Muscle layer of duodenum (tissue), 2 donors: ENCODE measurements at regions not wholly inside any gene's neighbourhood (a gene's known extent, or its start where the extent isn't known, plus 50 kb on each side); places are given as distances from the start of the nearest gene placed in this dataset.

ENCODE experiments used
- H3K27ac ChIP-seq: one replicate; pipeline ENCODE4 v1.7.0; 2013; ENCODE audit warnings: mild to moderate bottlenecking, low read length
- H3K27me3 ChIP-seq: one replicate; pipeline ENCODE4 v1.7.0; 2013; ENCODE audit warnings: low read depth, mild to moderate bottlenecking, control low read depth, low read length
- H3K36me3 ChIP-seq, 2 donors: one replicate each; pipeline ENCODE4 v1.7.0; 2013; ENCODE audit warnings: low read length in 2 of 2, control low read depth in 1 of 2, mild to moderate bottlenecking in 1 of 2; ENCODE audit not compliant: insufficient read depth in 2 of 2, control insufficient read depth in 1 of 2
- H3K4me1 ChIP-seq, 2 donors: one replicate each; pipeline ENCODE4 v1.7.0; 2013; ENCODE audit warnings: low read length in 2 of 2, mild to moderate bottlenecking in 2 of 2, control low read depth in 1 of 2, moderate library complexity in 1 of 2; ENCODE audit not compliant: insufficient read depth in 2 of 2, control insufficient read depth in 1 of 2
- H3K4me3 ChIP-seq, 2 donors: one replicate each; pipeline ENCODE4 v1.7.0; 2013; ENCODE audit warnings: low read length in 2 of 2, low read depth in 1 of 2, mild to moderate bottlenecking in 1 of 2
- H3K9me3 ChIP-seq, 2 donors: one replicate each; pipeline ENCODE4 v1.7.0; 2013; ENCODE audit warnings: low read length in 2 of 2, control low read depth in 1 of 2, mild to moderate bottlenecking in 1 of 2; ENCODE audit not compliant: control insufficient read depth in 1 of 2
- donor health status: healthy.

- no peaks in the 10 kb centered on the region for H3K9me3 ChIP-seq
- no peaks in the 10 kb centered on the region for H3K4me1 ChIP-seq
- H3K36me3 ChIP-seq, result no peaks in the 10 kb centered on the region
- H3K4me3 ChIP-seq, result no peak overlapping the region
- H3K27me3 ChIP-seq, result no peaks in the 10 kb centered on the region
- H3K27ac ChIP-seq, result no peak overlapping the region
These were observed 75.9 kb downstream of the BMP4 start for GRCh38 chr14:53880761-53881160.

- no peaks in the 10 kb centered on the region for H3K9me3 ChIP-seq
- H3K36me3 ChIP-seq, result no peaks in the 10 kb centered on the region
- H3K27me3 ChIP-seq, result no peaks in the 10 kb centered on the region
- H3K4me1 ChIP-seq, result no peaks in the 10 kb centered on the region
- H3K27ac ChIP-seq, result no peak overlapping the region
- H3K4me3 ChIP-seq, result no peak overlapping the region
These were observed 76.9 kb downstream of the BMP4 start for GRCh38 chr14:53879747-53880146.

GRCh38 chr14:53879022-53879686 is 77.5 kb downstream of the BMP4 start:
- no peaks in the 10 kb centered on the region for H3K4me1 ChIP-seq
- H3K27ac ChIP-seq, result no peak overlapping the region
- H3K9me3 ChIP-seq, result no peaks in the 10 kb centered on the region
- H3K36me3 ChIP-seq, result no peaks in the 10 kb centered on the region
- H3K4me3 ChIP-seq, result no peak overlapping the region
- H3K27me3 ChIP-seq, result no peaks in the 10 kb centered on the region

- H3K4me1 ChIP-seq, result peaks cover 0 to 6% of the 10 kb centered on the region in 2 donors
- H3K4me3 ChIP-seq, result no peak overlapping the region
- no peak overlapping the region for H3K27ac ChIP-seq
- no peaks in the 10 kb centered on the region for H3K36me3 ChIP-seq
- no peaks in the 10 kb centered on the region for H3K9me3 ChIP-seq
- H3K27me3 ChIP-seq, result no peaks in the 10 kb centered on the region
These were observed 81.2 kb downstream of the BMP4 start for GRCh38 chr14:53875324-53875897.

GRCh38 chr14:53874704-53875103 is 81.9 kb downstream of the BMP4 start:
- Histone ChIP-seq H3K9me3 (no peaks in the 10 kb centered on the region), H3K27me3 (no peaks in the 10 kb centered on the region), H3K27ac (no peak overlapping the region), H3K4me3 (no peak overlapping the region), H3K4me1 (peaks cover 0 to 6% of the 10 kb centered on the region in 2 donors), H3K36me3 (no peaks in the 10 kb centered on the region)

- Histone ChIP-seq H3K4me1 (peaks cover 0 to 6% of the 10 kb centered on the region in 2 donors), H3K36me3 (no peaks in the 10 kb centered on the region), H3K4me3 (no peak overlapping the region), H3K27me3 (no peaks in the 10 kb centered on the region), H3K27ac (no peak overlapping the region), H3K9me3 (no peaks in the 10 kb centered on the region)
These were observed 83.9 kb downstream of the BMP4 start for GRCh38 chr14:53872681-53873089.

- Histone ChIP-seq H3K4me3 (no peak overlapping the region), H3K27ac (no peak overlapping the region)
These were observed 84.7 kb downstream of the BMP4 start for GRCh38 chr14:53871951-53872350.

GRCh38 chr14:53871011-53871410 is 85.6 kb downstream of the BMP4 start:
- peaks cover 0 to 6% of the 10 kb centered on the region in 2 donors for H3K4me1 ChIP-seq
- H3K27me3 ChIP-seq, result no peaks in the 10 kb centered on the region
- no peaks in the 10 kb centered on the region for H3K36me3 ChIP-seq
- H3K27ac ChIP-seq, result no peak overlapping the region
- H3K4me3 ChIP-seq, result no peak overlapping the region
- no peaks in the 10 kb centered on the region for H3K9me3 ChIP-seq

More at GRCh38 chr14:53871951-53872350, 84.7 kb downstream of the BMP4 start:
- Histone ChIP-seq H3K4me1 (peaks cover 0 to 6% of the 10 kb centered on the region in 2 donors), H3K27me3 (no peaks in the 10 kb centered on the region), H3K9me3 (no peaks in the 10 kb centered on the region), H3K36me3 (no peaks in the 10 kb centered on the region)

- Histone ChIP-seq H3K27ac (no peak overlapping the region), H3K4me3 (no peak overlapping the region), H3K4me1 (no peaks in the 10 kb centered on the region), H3K9me3 (no peaks in the 10 kb centered on the region), H3K36me3 (no peaks in the 10 kb centered on the region), H3K27me3 (no peaks in the 10 kb centered on the region)
These were observed 90.9 kb downstream of the BMP4 start for GRCh38 chr14:53865711-53866110.

- H3K27me3 ChIP-seq, result no peaks in the 10 kb centered on the region
- H3K4me3 ChIP-seq, result no peak overlapping the region
- H3K4me1 ChIP-seq, result no peaks in the 10 kb centered on the region
- no peaks in the 10 kb centered on the region for H3K36me3 ChIP-seq
- H3K9me3 ChIP-seq, result no peaks in the 10 kb centered on the region
- no peak overlapping the region for H3K27ac ChIP-seq
These were observed 94.8 kb downstream of the BMP4 start for GRCh38 chr14:53861781-53862180.

- Histone ChIP-seq H3K9me3 (no peaks in the 10 kb centered on the region), H3K4me3 (no peak overlapping the region), H3K27ac (no peak overlapping the region), H3K27me3 (no peaks in the 10 kb centered on the region), H3K36me3 (no peaks in the 10 kb centered on the region), H3K4me1 (no peaks in the 10 kb centered on the region)
These were observed 98.3 kb downstream of the BMP4 start for GRCh38 chr14:53858345-53858684.
